ENCODE measurements at regions not wholly inside any gene's neighbourhood (a gene's known extent, or its start where the extent isn't known, plus 50 kb on each side); places are given as distances from the start of the nearest gene placed in this dataset.

GRCh38 chr12:127241072-127241817, 1025.7 kb upstream of the TMEM132C start:
- TF ChIP-seq REST (IDR thresholded peaks at IDR 0.05; ENCODE audit: unreplicated experiment), result no peak
- no peak for TF ChIP-seq CTCF (conservative IDR thresholded peaks at IDR 0.05; ENCODE audit: low read depth in 2 of 2)
- no peak for TF ChIP-seq EZH2 (IDR thresholded peaks at IDR 0.05; ENCODE audit: low read depth, unreplicated experiment)
- no peak for TF ChIP-seq POLR2AphosphoS5 (IDR thresholded peaks at IDR 0.05; ENCODE audit: low read depth)
- no peak for TF ChIP-seq EZH2phosphoT487 (IDR thresholded peaks at IDR 0.05; ENCODE audit: unreplicated experiment)
